ENCODE measurements at regions not wholly inside any gene's neighbourhood (a gene's known extent, or its start where the extent isn't known, plus 50 kb on each side); places are given as distances from the start of the nearest gene placed in this dataset.

- TF ChIP-seq POLR2A (IDR thresholded peaks at IDR 0.05; ENCODE audit: low read depth) (no peak), CTCF (IDR thresholded peaks at IDR 0.05) (no peak), POLR2AphosphoS5 (IDR thresholded peaks at IDR 0.05) (no peak)
Measured at GRCh38 chr4:35124106-35124505, 1120.2 kb downstream of the ARAP2 start.
